ENCODE measurements at regions not wholly inside any gene's neighbourhood (a gene's known extent, or its start where the extent isn't known, plus 50 kb on each side); places are given as distances from the start of the nearest gene placed in this dataset.
A peak's percentile ranks its signal among the peaks of the same experiment; 100 is the strongest.
"Not testable (repeated sequence)": the region's sequence is repeated elsewhere in the genome, so short reads cannot be mapped to it uniquely, and the experiment has no call there.

- DNase-seq = no peak
Measured at GRCh38 chr16:80250381-80250780, 290.4 kb upstream of the DYNLRB2 start.

DNA sequence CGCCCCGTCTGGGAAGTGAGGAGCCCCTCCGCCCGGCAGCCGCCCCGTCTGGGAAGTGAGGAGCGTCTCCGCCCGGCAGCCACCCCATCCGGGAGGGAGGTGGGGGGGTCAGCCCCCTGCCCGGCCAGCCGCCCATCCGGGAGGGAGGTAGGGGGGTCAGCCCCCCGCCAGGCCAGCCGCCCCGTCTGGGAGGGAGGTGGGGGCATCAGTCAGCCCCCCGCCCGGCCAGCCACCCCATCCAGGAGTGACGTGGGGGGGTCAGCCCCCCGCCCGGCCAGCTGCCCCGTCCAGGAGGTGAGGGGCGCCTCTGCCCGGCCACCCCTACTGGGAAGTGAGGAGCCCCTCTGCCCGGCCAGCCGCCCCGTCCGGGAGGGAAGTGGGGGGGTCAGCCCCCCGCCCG, 297.5 kb upstream of the DYNLRB2 start:
- not testable (repeated sequence) for DNase-seq

GRCh38 chr16:80242279-80242678, 298.5 kb upstream of the DYNLRB2 start:
- not testable (repeated sequence) for DNase-seq

DNA sequence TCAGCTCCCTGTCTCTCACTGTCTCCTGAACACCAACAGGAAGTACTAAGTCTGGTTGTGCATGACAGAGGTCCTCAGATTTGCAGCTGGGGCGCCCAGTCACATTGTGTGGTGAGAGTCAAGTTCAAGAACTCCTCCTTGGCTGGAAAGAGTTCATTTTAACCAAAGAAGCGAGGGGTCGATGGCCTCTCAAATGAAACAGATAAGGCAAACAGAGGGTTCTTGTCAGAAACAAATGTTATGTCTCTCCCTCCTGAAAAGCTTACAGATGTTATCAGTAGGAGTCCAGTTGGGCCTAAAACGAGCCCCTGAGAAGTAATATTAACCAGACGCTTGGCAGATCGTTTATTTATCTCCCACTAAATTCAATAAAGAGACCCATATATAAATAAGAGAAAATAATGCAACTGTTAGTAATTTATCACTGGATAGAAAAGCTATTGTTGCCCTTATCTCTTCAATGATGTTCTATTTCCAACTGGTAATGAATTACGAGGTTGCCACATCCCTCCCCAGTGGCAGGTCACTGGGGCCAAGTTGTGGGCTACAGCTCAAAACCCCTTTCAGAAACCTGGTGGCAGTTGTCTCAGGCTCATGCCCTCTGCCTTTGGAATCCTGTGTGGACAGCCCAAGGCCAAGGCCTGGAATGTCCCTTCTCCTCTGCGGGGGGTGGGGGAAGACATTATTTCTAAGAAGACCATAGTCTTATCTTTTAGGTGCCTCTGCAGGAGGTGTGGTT, 307.5 kb upstream of the DYNLRB2 start:
- DNase-seq = no peak

- no peak for DNase-seq
Measured at GRCh38 chr16:80231888-80232287, 308.9 kb upstream of the DYNLRB2 start.

DNA sequence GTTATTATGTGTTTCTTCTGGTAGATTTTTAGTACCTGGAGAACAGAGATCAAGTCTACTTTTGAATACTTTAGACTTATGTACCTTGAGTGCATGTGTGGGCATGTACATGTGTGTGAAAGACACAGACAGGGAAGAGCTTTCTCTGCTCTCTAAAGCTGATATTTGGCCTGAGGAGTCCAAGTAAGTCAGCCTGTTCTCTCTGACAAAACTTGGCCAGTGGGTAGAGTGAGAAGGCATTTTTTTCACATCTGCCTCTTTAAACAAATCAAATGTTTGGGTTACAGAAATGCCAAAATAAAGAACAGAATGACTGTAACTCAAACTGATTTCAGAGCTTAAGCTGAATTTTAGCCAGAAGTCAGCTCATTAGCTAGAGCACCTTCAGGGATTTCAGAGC, 309.7 kb upstream of the DYNLRB2 start:
- no peak for DNase-seq

- no peak for DNase-seq
Measured at GRCh38 chr16:80230328-80231120, 310.3 kb upstream of the DYNLRB2 start.

DNA sequence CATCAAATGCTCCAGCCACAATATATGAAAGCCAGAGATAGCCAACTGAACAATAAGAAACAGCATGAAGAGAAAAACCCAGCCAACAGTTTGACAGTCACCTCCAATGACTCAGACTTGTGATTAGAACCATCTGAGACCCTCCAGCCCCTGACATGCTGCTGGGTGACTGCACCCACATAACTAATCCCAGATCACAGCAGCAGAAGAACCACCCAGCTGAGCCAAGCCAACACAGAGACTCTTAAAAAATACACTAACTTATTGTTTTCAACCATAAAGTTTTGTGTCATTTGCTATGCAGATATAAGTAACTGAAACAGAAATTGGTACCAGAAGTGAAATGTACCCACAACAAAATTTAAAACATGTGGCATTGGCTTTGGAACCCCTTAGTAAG, 314.3 kb upstream of the DYNLRB2 start:
- DNase-seq = no peak

DNA sequence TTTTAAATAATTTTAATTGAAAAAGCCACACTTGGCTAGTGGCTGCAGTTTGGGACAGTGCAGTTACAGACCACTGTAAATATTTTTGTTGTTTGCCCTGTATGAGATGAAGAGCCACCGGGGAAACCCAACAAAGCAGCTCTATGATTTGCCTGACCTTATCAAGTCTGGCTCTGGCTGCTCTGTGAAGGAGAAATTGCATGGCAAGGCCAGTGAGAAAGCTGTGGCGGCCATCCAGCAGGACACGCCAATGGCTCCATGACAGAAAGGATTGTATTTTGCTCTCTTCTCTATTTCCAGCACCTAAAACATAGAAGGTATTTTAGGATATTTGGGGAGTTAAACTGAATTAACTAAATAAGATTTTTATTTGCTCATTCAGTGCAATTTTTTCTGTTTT, 330.0 kb upstream of the DYNLRB2 start:
- no peak for DNase-seq

DNA sequence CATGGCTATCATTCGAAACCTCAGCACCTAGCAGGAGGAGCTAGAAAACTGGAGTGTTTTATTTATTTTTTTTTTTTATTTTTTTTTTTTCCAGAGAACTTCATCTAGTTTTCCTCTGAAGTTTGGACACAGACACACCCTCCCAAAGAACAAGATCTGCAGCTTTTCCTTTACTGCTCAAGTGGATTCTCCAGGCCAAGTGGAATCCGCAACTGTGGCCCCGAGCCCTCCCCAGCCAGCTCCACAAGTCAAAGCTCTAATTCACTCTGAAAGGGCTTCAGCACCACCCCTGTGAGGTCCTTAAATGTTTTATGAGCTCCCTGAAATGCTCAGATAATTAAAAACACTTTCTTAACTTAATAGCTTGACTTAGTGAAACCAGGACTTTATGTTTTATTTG, 332.1 kb upstream of the DYNLRB2 start:
- DNase-seq = no peak

DNA sequence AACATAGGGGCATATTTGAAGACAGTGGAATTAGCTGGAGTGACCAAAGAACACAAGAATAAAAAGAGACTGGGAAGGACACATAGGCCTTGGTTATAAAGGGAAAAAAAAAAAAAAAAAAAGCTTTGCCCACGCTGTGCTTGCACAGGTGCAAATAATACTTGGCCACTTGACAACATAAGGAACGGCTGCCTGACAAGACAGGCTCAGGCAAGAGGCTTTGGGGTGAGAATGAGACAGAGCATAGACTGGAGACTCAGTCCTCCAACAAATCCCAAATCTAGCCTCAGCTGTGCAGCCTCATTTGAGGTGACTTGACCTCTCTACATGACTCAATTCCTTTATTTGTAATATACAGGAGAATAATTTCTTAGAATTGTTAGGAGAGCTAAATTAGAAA, 332.8 kb upstream of the DYNLRB2 start:
- no peak for DNase-seq

- no peak for DNase-seq
Measured at GRCh38 chr16:80203821-80204220, 337.0 kb upstream of the DYNLRB2 start.

DNA sequence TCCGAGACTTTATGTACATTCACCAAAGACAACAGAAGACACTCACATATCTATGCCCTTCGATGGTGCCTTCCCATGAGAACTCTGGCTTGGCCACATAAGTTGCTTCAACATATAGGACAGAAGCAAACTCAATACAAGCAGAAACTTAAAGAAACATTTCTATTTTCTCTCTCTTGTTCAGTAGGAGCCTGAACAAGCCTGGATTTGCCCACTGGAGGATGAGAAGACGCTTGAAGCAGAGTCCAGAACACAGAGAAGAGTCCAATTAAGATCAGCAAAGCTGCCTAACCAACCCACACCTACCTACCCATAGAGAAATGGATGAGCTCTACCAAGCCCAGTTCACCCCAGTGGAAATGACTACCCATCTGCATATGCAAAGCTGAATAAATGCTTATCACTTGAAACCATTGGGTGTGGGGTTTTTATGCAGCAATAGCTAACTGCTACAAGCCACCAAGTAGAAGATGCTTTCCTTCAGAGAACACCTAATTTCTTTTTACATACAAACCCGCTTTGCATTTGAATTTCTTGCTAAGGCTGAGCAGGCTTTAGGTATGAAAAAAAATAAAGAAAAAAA, 337.9 kb upstream of the DYNLRB2 start:
- no peak for DNase-seq

GRCh38 chr16:80200079-80200478, 340.7 kb upstream of the DYNLRB2 start:
- no peak for DNase-seq

- DNase-seq = no peak
Measured at GRCh38 chr16:80199614-80200013, 341.2 kb upstream of the DYNLRB2 start.

GRCh38 chr16:80198311-80199299, 342.2 kb upstream of the DYNLRB2 start:
- peak; percentile 49 for DNase-seq

DNA sequence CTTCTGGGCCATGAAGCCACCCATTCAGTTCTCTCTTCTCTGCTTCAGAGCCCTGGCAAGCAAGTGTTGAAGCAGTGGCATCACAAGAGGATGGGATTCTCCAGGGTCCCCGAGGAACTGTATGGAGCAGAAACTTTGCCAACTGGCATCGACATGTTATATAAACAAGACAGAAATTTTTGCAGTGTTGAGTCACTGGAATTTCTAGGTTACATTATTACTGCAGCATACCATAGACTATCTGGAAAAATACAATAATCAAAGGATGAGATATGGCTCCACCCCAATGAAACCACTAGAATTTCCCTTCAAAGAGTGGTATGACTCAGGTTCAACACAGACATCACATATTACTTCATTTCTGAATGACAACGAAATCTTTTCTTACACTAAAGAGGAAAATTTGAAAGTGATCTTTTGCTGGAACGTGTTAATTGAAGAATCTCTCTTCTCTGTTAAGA, 343.0 kb upstream of the DYNLRB2 start:
- no peak for DNase-seq

DNA sequence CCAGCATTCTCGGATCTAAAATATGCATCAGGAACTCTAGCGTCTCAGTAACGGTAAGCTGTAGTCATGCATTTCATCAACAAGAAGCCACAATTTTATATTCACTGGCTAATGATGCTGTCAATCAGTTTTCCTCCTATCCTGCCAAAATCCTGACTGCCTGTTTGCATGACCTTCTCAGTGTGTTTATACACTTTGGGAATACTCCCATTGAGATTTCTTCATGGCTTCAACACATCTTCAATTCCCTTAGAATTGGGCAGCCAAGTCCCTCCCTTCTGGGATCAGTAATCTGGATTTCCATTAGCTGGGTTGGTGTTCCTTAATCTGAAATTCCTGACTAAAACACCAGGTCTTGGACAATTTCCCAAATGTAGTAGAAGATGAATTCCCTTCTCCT, 348.9 kb upstream of the DYNLRB2 start:
- DNase-seq = no peak

- no peak for DNase-seq
Measured at GRCh38 chr16:80189476-80190175, 351.2 kb upstream of the DYNLRB2 start.

- DNase-seq = no peak
Measured at GRCh38 chr16:80176114-80176513, 364.7 kb upstream of the DYNLRB2 start.

DNA sequence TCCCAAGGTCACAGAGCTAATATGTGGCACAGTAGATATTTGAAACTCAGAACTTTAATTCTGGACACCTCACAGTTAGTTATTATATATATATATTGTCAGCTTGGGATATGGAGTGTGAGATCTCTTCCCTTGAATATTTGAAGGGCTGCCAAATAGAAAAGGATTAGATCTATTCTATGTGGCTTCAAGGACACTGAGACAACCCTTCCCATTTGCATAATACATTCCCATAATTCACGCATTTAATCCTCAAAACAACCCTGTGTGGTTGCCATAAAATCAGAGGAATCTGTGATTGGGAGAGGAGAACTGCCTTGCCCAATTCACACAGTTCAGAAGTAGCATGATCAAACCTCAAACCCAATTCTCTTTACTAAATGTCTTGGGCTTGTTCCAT, 365.8 kb upstream of the DYNLRB2 start:
- no peak for DNase-seq

- no peak for DNase-seq
Measured at GRCh38 chr16:80174416-80174815, 366.4 kb upstream of the DYNLRB2 start.

Measured in NCI-H1092 treated with DMSO at 0.1 percent for 48 hours (cell line).